ENCODE measurements at regions not wholly inside any gene's neighbourhood (a gene's known extent, or its start where the extent isn't known, plus 50 kb on each side); places are given as distances from the start of the nearest gene placed in this dataset.

- Histone ChIP-seq H3K4me1 (peaks cover 8% of the 10 kb centered on the region), H3K36me3 (replicated peaks in 1 of 2; ENCODE audit: insufficient read depth in 1 of 2, low read depth in 2 of 2) (no peaks in the 10 kb centered on the region), H3K4me3 (no peak overlapping the region), H3K27ac (no peak overlapping the region), H3K9me3 (peaks cover 0 to 8% (median 0%) of the 10 kb centered on the region in 3 donors), H3K27me3 (no peaks in the 10 kb centered on the region)
- DNase-seq (no peak), ATAC-seq (no peak)
- WGBS, 2 donors = 77 to 85% methylated on average over 3 of the region's 3 CpGs
- intact Hi-C loops (cut with DNase I) = no loop called here
- TF ChIP-seq POLR2A (IDR thresholded peaks at IDR 0.05) (no peak), CTCF (IDR thresholded peaks at IDR 0.05) (no peak)
Measured at GRCh38 chr6:14472255-14472985, 354.8 kb downstream of the CD83 start.

GRCh38 chr6:14472986-14473337 lies 355.4 kb downstream of the CD83 start:
- no peak for TF ChIP-seq POLR2A (IDR thresholded peaks at IDR 0.05)
- no peak for TF ChIP-seq CTCF (IDR thresholded peaks at IDR 0.05)
- Histone ChIP-seq H3K9me3 (peaks cover 0 to 8% (median 0%) of the 10 kb centered on the region in 3 donors), H3K4me1 (peaks cover 8% of the 10 kb centered on the region), H3K27me3 (no peaks in the 10 kb centered on the region), H3K27ac (no peak overlapping the region), H3K36me3 (replicated peaks in 1 of 2; ENCODE audit: insufficient read depth in 1 of 2, low read depth in 2 of 2) (no peaks in the 10 kb centered on the region), H3K4me3 (no peak overlapping the region)
- intact Hi-C loops (cut with DNase I) = no loop called here
- DNase-seq (no peak), ATAC-seq (no peak)
- WGBS, 2 donors = 64 to 70% methylated on average over 9 of the region's 9 CpGs

- DNase-seq (no peak), ATAC-seq (no peak)
- WGBS, 2 donors = 92 to 100% methylated on average over 2 of the region's 2 CpGs
- Histone ChIP-seq H3K9me3 (no peaks in the 10 kb centered on the region), H3K36me3 (replicated peaks in 1 of 2; ENCODE audit: insufficient read depth in 1 of 2, low read depth in 2 of 2) (no peaks in the 10 kb centered on the region), H3K4me3 (no peak overlapping the region), H3K27ac (no peak overlapping the region), H3K4me1 (peaks cover 8% of the 10 kb centered on the region), H3K27me3 (no peaks in the 10 kb centered on the region)
- TF ChIP-seq CTCF (IDR thresholded peaks at IDR 0.05) (no peak), POLR2A (IDR thresholded peaks at IDR 0.05) (no peak)
- intact Hi-C loops (cut with DNase I) = no loop called here
Measured at GRCh38 chr6:14474816-14475215, 357.2 kb downstream of the CD83 start.

- H3K9me3 ChIP-seq = no peaks in the 10 kb centered on the region
- 48 to 61% methylated on average over 2 of the region's 2 CpGs for WGBS, 2 donors
- H3K36me3 ChIP-seq (replicated peaks in 1 of 2; ENCODE audit: insufficient read depth in 1 of 2, low read depth in 2 of 2) = no peaks in the 10 kb centered on the region
- H3K27me3 ChIP-seq = no peaks in the 10 kb centered on the region
- H3K4me3 ChIP-seq = no peak overlapping the region
- peaks cover 8% of the 10 kb centered on the region for H3K4me1 ChIP-seq
- ATAC-seq = no peak
- intact Hi-C loops (cut with DNase I) = no loop called here
- no peak overlapping the region for H3K27ac ChIP-seq
- DNase-seq = no peak
- no peak for TF ChIP-seq POLR2A (IDR thresholded peaks at IDR 0.05)
- no peak for TF ChIP-seq CTCF (IDR thresholded peaks at IDR 0.05)
Measured at GRCh38 chr6:14475306-14475705, 357.7 kb downstream of the CD83 start.

Data from body of pancreas (tissue), 4 donors.